Skeletal muscle satellite cell (primary cell): ENCODE measurements at regions not wholly inside any gene's neighbourhood (a gene's known extent, or its start where the extent isn't known, plus 50 kb on each side); places are given as distances from the start of the nearest gene placed in this dataset.
A peak's percentile ranks its signal among the peaks of the same experiment; 100 is the strongest.

ENCODE experiments used
- H3K27me3 ChIP-seq: 2 replicates; pipeline ENCODE4 v1.7.0; 2013; ENCODE audit warnings: low read length; ENCODE audit not compliant: control insufficient read depth, insufficient read depth
- H3K36me3 ChIP-seq: 2 replicates; pipeline ENCODE4 v1.7.0; 2013; ENCODE audit warnings: mild to moderate bottlenecking, control low read depth, low read length; ENCODE audit not compliant: insufficient read depth
- H3K4me1 ChIP-seq: 2 replicates; pipeline ENCODE4 v1.7.0; 2013; ENCODE audit warnings: low read length; ENCODE audit not compliant: control insufficient read depth, insufficient read depth
- H3K4me2 ChIP-seq: 2 replicates; pipeline ENCODE4 v1.7.0; 2013; ENCODE audit warnings: mild to moderate bottlenecking, low read length
- H3K4me3 ChIP-seq: 2 replicates; pipeline ENCODE4 v1.7.0; 2013; ENCODE audit warnings: low read length
- H3K9ac ChIP-seq: 2 replicates; pipeline ENCODE4 v1.7.0; 2013; ENCODE audit warnings: mild to moderate bottlenecking, low read depth, low read length, moderate library complexity
- H3K9me3 ChIP-seq: replicated peaks from 2 replicates; pipeline ENCODE4 v1.7.0; 2013; ENCODE audit warnings: mild to moderate bottlenecking, control low read depth, low read length

DNA sequence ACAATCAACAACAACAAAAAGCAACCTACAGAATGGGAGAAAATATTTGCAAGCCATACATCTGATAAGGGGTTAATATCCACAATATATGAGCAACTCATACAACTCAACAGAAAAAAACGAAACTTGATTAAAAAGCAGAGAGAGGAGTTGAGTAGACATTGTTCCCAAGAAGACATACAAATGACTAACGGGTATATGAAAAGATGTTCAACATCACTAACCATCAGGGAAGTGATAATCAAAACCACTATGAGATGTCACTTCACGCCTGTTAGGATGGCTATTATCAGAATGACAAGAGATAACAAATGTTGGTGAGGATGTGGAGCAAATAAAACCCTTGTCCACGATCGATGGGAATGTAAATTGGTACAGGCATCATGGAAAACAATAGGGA is 145.9 kb downstream of the NRN1 start:
- H3K9ac ChIP-seq = no peak overlapping the region
- H3K4me1 ChIP-seq = no peaks in the 10 kb centered on the region
- H3K4me2 ChIP-seq = no peak overlapping the region
- no peaks in the 10 kb centered on the region for H3K9me3 ChIP-seq
- H3K27me3 ChIP-seq = peaks cover 7% of the 10 kb centered on the region
- H3K36me3 ChIP-seq = no peaks in the 10 kb centered on the region
- no peak overlapping the region for H3K4me3 ChIP-seq

DNA sequence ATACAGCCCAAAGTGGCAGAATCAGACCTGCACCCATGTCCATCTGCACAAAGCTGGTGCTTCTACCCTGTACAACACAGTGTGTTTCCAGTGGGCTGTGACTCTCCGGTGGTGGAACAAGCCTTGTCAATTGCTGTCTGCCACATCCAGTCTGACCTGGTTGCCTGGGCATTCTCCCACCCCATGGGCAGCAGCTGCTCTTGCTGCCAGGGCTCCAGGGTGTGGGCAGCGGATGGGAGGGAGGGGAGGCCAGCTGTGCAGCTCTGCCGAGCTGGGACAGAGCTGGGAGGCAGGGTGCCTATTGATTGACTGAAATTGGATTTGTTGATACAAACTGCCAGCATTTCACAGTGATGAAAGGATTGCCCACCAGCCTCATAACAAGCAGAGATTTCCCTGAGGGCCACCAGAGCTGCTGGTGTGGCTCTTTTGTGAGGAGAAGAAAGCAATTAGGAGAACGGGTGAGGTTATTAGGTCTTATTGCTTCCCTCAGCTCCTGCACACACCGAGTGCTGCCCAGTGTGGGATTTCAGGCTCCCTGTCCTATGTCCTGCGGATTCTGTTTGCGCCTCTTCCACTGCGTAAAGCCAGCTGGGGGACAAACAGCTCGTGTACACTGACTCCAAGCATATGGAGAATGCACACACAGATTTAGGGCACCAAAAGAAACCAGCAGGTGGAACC is 150.8 kb downstream of the NRN1 start:
- Histone ChIP-seq H3K27me3 (peaks cover 8% of the 10 kb centered on the region), H3K36me3 (no peaks in the 10 kb centered on the region), H3K4me2 (no peak overlapping the region), H3K9ac (no peak overlapping the region), H3K4me1 (no peaks in the 10 kb centered on the region), H3K4me3 (no peak overlapping the region), H3K9me3 (no peaks in the 10 kb centered on the region)

DNA sequence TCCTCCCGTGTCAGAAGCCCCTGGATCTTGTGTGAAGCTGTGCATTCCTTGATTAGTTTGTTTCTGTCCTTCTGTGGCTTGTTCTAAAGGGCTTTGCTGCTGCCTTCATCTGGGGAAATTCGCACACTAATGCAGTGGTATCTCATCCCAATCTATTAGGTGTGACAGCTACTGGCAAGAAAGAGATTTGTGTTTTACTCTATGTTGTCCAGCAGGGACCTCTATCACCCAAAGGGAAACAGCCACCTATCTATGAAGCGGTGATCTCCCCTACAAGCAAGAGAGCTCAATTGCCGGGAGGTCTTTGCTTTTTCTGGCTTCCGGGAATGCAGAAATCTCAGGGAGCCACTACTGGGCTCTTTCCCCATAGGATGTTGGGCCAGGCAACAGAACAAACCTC is 151.8 kb downstream of the NRN1 start:
- Histone ChIP-seq H3K4me1 (no peaks in the 10 kb centered on the region), H3K27me3 (peaks cover 16% of the 10 kb centered on the region), H3K9me3 (no peaks in the 10 kb centered on the region), H3K36me3 (no peaks in the 10 kb centered on the region), H3K9ac (no peak overlapping the region), H3K4me3 (no peak overlapping the region), H3K4me2 (no peak overlapping the region)

- no peaks in the 10 kb centered on the region for H3K9me3 ChIP-seq
- no peak overlapping the region for H3K9ac ChIP-seq
- H3K36me3 ChIP-seq = no peaks in the 10 kb centered on the region
- no peaks in the 10 kb centered on the region for H3K4me1 ChIP-seq
- H3K4me3 ChIP-seq = peak overlapping the region; percentile 55
- H3K4me2 ChIP-seq = peak overlapping the region; percentile 62
- peaks cover 18% of the 10 kb centered on the region for H3K27me3 ChIP-seq
Measured at GRCh38 chr6:5851261-5851757, 155.4 kb downstream of the NRN1 start.

- Histone ChIP-seq H3K4me2 (no peak overlapping the region), H3K9me3 (no peaks in the 10 kb centered on the region), H3K9ac (no peak overlapping the region), H3K27me3 (peaks cover 18% of the 10 kb centered on the region), H3K4me1 (no peaks in the 10 kb centered on the region), H3K4me3 (no peak overlapping the region), H3K36me3 (no peaks in the 10 kb centered on the region)
Measured at GRCh38 chr6:5850848-5851255, 155.9 kb downstream of the NRN1 start.

DNA sequence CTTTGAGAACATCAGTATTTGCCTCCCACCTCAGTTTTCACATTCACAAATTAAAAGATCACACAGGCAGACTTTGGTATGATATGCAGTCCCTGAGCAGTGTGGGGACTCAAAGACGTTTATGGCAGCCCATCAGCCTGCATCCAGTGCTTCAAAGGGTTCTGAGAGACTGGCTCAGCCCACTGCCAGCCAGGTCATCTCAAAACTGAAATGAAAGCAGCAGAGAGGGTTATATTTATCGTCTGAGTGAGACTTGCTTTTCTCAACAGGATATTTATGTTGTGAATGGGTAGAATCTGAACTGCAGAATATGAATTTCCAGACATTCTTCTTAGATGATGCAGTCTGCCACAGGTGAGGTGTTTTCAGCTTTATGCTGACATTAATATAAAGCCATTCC is 159.8 kb downstream of the NRN1 start:
- Histone ChIP-seq H3K4me2 (no peak overlapping the region), H3K4me3 (no peak overlapping the region), H3K36me3 (no peaks in the 10 kb centered on the region), H3K27me3 (peaks cover 31% of the 10 kb centered on the region), H3K4me1 (no peaks in the 10 kb centered on the region), H3K9ac (no peak overlapping the region), H3K9me3 (no peaks in the 10 kb centered on the region)

- H3K9me3 ChIP-seq = no peaks in the 10 kb centered on the region
- peaks cover 35% of the 10 kb centered on the region for H3K27me3 ChIP-seq
- H3K9ac ChIP-seq = no peak overlapping the region
- no peaks in the 10 kb centered on the region for H3K4me1 ChIP-seq
- no peak overlapping the region for H3K4me3 ChIP-seq
- H3K4me2 ChIP-seq = no peak overlapping the region
- no peaks in the 10 kb centered on the region for H3K36me3 ChIP-seq
Measured at GRCh38 chr6:5846335-5846734, 160.4 kb downstream of the NRN1 start.

GRCh38 chr6:5843078-5843477 is 163.6 kb downstream of the NRN1 start:
- no peaks in the 10 kb centered on the region for H3K4me1 ChIP-seq
- H3K4me3 ChIP-seq = no peak overlapping the region
- H3K36me3 ChIP-seq = no peaks in the 10 kb centered on the region
- H3K9ac ChIP-seq = no peak overlapping the region
- no peak overlapping the region for H3K4me2 ChIP-seq
- peaks cover 24% of the 10 kb centered on the region for H3K27me3 ChIP-seq
- H3K9me3 ChIP-seq = no peaks in the 10 kb centered on the region

DNA sequence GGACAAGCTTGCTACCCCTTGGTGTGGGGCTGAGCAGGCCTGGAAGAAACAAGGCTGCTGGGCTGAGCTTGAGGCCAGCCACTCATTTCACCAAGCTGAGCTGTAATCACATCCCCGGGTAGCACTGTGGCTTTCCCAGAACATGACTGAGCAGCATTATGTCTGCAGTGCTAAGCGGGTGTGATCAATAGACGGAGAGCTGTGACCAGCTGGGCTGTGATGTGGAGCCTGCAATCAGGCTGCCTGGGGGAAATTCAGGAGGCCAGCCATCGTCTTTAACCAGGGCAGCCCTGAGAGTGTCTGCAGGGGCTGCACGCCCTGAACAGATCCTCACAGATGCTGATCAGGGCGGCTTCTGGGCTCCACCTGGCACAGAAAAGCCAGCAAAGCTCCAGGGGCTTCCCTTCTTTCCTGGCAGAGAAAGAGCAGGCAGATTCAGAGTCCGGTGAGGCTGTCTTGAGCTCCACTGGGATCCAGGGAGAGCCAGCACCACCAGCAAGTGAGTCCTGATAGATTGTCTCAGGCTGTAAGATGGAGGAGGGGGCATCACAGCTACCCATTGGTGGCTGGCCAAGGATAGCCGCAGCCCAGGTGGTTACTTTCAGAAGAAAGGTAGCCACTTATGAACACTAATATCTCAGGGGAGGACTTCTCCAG is 165.9 kb downstream of the NRN1 start:
- no peaks in the 10 kb centered on the region for H3K9me3 ChIP-seq
- no peaks in the 10 kb centered on the region for H3K36me3 ChIP-seq
- H3K4me3 ChIP-seq = no peak overlapping the region
- no peak overlapping the region for H3K4me2 ChIP-seq
- H3K9ac ChIP-seq = no peak overlapping the region
- H3K4me1 ChIP-seq = no peaks in the 10 kb centered on the region
- peaks cover 24% of the 10 kb centered on the region for H3K27me3 ChIP-seq

GRCh38 chr6:5838656-5839396 is 167.9 kb downstream of the NRN1 start:
- Histone ChIP-seq H3K9me3 (no peaks in the 10 kb centered on the region), H3K36me3 (no peaks in the 10 kb centered on the region), H3K9ac (no peak overlapping the region)

DNA sequence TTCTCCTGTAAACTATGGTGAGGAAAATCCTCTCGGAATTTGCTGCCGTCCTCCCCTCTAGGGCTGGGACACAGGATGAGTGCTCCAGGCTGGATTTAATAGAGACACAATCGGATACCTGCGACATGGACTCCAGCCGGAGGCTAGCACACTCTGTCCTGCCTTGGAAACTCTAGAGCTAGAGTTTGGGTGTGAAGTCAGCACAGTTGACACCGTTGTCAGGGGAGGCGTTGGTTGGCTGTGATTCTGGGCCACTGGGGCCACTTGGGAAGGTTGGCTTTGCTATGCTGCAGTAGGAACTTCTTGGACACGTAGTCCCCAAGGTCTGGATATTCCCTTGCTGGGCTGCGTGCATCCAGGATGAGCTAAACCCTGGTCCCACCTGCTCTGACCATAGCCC is 169.4 kb downstream of the NRN1 start:
- H3K4me2 ChIP-seq = no peak overlapping the region
- no peaks in the 10 kb centered on the region for H3K36me3 ChIP-seq
- H3K9me3 ChIP-seq = no peaks in the 10 kb centered on the region
- H3K4me1 ChIP-seq = no peaks in the 10 kb centered on the region
- no peak overlapping the region for H3K9ac ChIP-seq
- peaks cover 6% of the 10 kb centered on the region for H3K27me3 ChIP-seq
- H3K4me3 ChIP-seq = no peak overlapping the region

More at GRCh38 chr6:5838656-5839396, 167.9 kb downstream of the NRN1 start:
- Histone ChIP-seq H3K27me3 (peaks cover 17% of the 10 kb centered on the region), H3K4me2 (no peak overlapping the region), H3K4me3 (no peak overlapping the region), H3K4me1 (no peaks in the 10 kb centered on the region)
